ENCODE measurements at regions not wholly inside any gene's neighbourhood (a gene's known extent, or its start where the extent isn't known, plus 50 kb on each side); places are given as distances from the start of the nearest gene placed in this dataset.

DNA sequence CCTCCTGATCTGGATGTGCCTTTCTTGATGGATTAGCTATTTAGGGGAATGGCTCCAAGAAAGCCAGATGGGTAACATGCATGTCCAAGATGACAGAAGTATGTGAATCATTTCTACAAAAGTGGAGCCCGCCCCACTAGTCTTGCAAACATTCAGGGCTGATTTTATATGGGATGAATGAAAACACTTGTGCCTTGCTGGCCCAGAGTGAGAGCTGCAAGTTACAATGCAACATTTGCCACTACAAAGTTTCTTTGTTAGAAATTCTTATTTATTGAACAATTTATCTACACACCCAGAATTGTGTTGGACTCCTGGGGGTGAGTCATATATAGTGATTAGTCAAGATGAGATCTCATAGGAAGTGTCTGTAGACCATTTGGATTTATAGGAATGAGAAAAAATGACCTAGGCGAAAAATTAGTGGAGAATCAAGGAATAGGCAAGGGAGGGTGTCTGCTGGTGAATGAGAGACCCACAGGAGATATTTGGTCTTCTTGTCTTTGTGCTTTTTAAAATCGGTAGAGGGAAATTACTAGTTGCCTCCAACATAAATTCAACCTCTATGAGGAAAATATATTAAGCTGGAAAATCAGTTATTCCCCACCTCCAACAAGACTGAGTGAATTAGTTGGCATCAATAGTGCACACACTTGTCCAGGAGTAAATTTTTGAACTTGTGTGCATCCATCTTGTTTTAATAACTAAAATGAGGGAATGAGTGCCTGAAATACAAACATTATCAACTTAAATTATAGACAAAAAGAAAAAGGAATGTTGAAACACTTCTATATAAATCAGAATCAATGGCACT is 53.5 kb upstream of the DCBLD2 start:
- DNase-seq, result no peak

DNA sequence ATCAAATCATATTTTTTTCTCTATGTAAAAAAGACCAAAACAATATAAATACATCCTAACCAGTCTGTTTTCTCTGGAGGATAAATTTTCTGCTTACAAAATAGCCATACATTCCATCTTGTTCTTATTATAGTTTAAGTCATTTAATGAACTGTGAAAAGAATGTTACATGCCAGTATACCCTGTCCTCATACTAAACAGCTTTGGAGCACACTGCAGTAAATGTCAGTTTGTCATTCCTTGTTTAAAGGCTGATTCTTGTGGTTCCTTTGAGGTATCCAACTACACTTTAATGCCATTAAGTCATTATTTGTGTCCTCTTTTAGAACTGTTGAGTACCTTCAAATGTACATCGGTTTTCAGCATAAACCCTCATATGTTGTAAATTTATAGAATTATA is 52.7 kb upstream of the DCBLD2 start:
- no peak for DNase-seq

DNA sequence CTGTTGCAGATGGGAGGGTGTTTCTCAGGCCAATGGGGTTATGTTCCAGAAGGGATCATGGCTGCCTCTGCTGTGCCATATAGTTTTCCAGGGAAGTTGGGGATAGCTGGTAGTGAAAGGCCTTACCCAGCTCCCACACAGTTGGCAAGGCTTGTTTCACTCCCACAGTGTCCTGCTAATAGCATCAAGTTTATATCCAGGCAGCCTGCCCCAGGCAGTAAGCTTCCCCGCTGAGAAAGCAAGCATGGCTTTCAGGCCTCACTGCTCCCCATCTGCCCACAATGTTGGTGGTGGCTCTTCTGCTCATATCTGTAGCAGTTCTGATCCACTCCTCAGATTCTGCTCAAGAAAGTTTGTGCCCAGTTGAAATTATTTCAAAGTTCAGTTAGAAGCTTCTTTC is 50.9 kb upstream of the DCBLD2 start:
- DNase-seq, result no peak
